Neuronal stem cell (in vitro differentiated cells): ENCODE measurements at regions not wholly inside any gene's neighbourhood (a gene's known extent, or its start where the extent isn't known, plus 50 kb on each side); places are given as distances from the start of the nearest gene placed in this dataset.

Experiments
- DNase-seq: peaks from one replicate; pipeline ENCODE4 v3.0.0-alpha.2; 2013; ENCODE audit warnings: low spot score
- H2AFZ ChIP-seq: one replicate; pipeline ENCODE4 v1.6.1; 2013; ENCODE audit warnings: mild to moderate bottlenecking, low read length, inconsistent platforms
- H2AK5ac ChIP-seq: 2 replicates; pipeline ENCODE4 v1.6.1; 2013; ENCODE audit warnings: low read depth, mild to moderate bottlenecking, inconsistent platforms, low read length, moderate library complexity, mixed read lengths
- H2BK120ac ChIP-seq: 2 replicates; pipeline ENCODE4 v1.6.1; 2013; ENCODE audit warnings: low read depth, mild to moderate bottlenecking, inconsistent platforms, low read length, moderate library complexity, mixed read lengths
- H2BK12ac ChIP-seq: one replicate; pipeline ENCODE4 v1.6.1; 2013; ENCODE audit warnings: low read length, inconsistent platforms
- H2BK15ac ChIP-seq: 2 replicates; pipeline ENCODE4 v1.6.1; 2013; ENCODE audit warnings: mild to moderate bottlenecking, low read length, inconsistent platforms, mixed read lengths
- H2BK5ac ChIP-seq: one replicate; pipeline ENCODE4 v1.6.1; 2013; ENCODE audit warnings: inconsistent platforms, mild to moderate bottlenecking, low read length, moderate library complexity
- H3K14ac ChIP-seq: one replicate; pipeline ENCODE4 v1.6.1; 2013; ENCODE audit warnings: low read length, inconsistent platforms
- H3K18ac ChIP-seq: 2 replicates; pipeline ENCODE4 v1.6.1; 2013; ENCODE audit warnings: low read length, inconsistent platforms
- H3K23ac ChIP-seq: 2 replicates; pipeline ENCODE4 v1.6.1; 2013; ENCODE audit warnings: low read depth, mild to moderate bottlenecking, mixed read lengths, low read length, inconsistent platforms; ENCODE audit not compliant: poor library complexity
- H3K27ac ChIP-seq: replicated peaks from 3 replicates; pipeline ENCODE4 v1.5.1; 2013; ENCODE audit warnings: low read length, inconsistent platforms
- H3K27me3 ChIP-seq, 3 experiments: 2 replicates each; pipeline ENCODE4 v1.6.1; 2013; ENCODE audit warnings: low read length in 3 of 3, mild to moderate bottlenecking in 2 of 3, inconsistent platforms in 1 of 3, low read depth in 1 of 3, mixed read lengths in 1 of 3, moderate library complexity in 1 of 3; ENCODE audit not compliant: control insufficient read depth in 3 of 3, insufficient read depth in 3 of 3
- H3K36me3 ChIP-seq, 2 donors: replicated peaks in 1 of 2; 2 replicates each; pipeline ENCODE4 v1.6.1; 2013; ENCODE audit warnings: low read length in 2 of 2; ENCODE audit not compliant: control insufficient read depth in 2 of 2, insufficient read depth in 2 of 2
- H3K4ac ChIP-seq: 2 replicates; pipeline ENCODE4 v1.6.1; 2013; ENCODE audit warnings: inconsistent platforms, mild to moderate bottlenecking, low read length, moderate library complexity
- H3K4me1 ChIP-seq, 2 donors: 1 replicate in 1 of 2; 2 replicates in 1 of 2; pipeline ENCODE4 v1.6.1; 2013; ENCODE audit warnings: low read length in 2 of 2, low read depth in 1 of 2; ENCODE audit not compliant: control insufficient read depth in 2 of 2, insufficient read depth in 1 of 2
- H3K4me2 ChIP-seq: one replicate; pipeline ENCODE4 v1.6.1; 2013; ENCODE audit warnings: mild to moderate bottlenecking, low read length, inconsistent platforms; ENCODE audit not compliant: insufficient read depth, poor library complexity, severe bottlenecking
- H3K4me3 ChIP-seq, 2 donors: 2 replicates each; pipeline ENCODE4 v1.5.1; 2013; ENCODE audit warnings: low read length in 2 of 2, mild to moderate bottlenecking in 2 of 2, inconsistent platforms in 1 of 2, moderate library complexity in 1 of 2
- H3K79me1 ChIP-seq: one replicate; pipeline ENCODE4 v1.6.1; 2013; ENCODE audit warnings: low read depth, mild to moderate bottlenecking, inconsistent platforms, low read length, moderate library complexity
- H3K9ac ChIP-seq: one replicate; pipeline ENCODE4 v1.6.1; 2013; ENCODE audit warnings: mild to moderate bottlenecking, low read depth, low read length, inconsistent platforms; ENCODE audit not compliant: poor library complexity
- H3K9me3 ChIP-seq, 2 donors: replicated peaks in 1 of 2; 2 replicates each; pipeline versions ENCODE3 to v1.6.1; 2013; ENCODE audit warnings: low read length in 2 of 2, mild to moderate bottlenecking in 2 of 2, inconsistent platforms in 1 of 2, low read depth in 1 of 2, mixed read lengths in 1 of 2, moderate library complexity in 1 of 2; ENCODE audit not compliant: control insufficient read depth in 2 of 2, insufficient read depth in 1 of 2
- H4K8ac ChIP-seq: one replicate; pipeline ENCODE4 v1.6.1; 2013; ENCODE audit warnings: low read depth, mild to moderate bottlenecking, inconsistent platforms, low read length, moderate library complexity
- H4K91ac ChIP-seq: one replicate; pipeline ENCODE4 v1.6.1; 2013; ENCODE audit warnings: low read length, low read depth, mild to moderate bottlenecking, inconsistent platforms; ENCODE audit not compliant: poor library complexity
- WGBS, 2 donors: extraction: QIAGEN DNeasy Blood & Tissue Kit; methylation state at CpG; one replicate each; pipeline ENCODE4 v1.1.7; 2013; ENCODE audit warnings: missing lambda C conversion rate in 2 of 2, mixed read lengths in 1 of 2; ENCODE audit not compliant: insufficient read length in 2 of 2, insufficient replicate concordance in 1 of 2; ENCODE audit errors: extremely low coverage in 2 of 2; 5-methylcytosine and 5-hydroxymethylcytosine counted together

GRCh38 chr11:88448131-88448670 lies 110.7 kb upstream of the CTSC start:
- Histone ChIP-seq H4K8ac (no peak overlapping the region), H3K27me3 (no peaks in the 10 kb centered on the region), H2AK5ac (no peak overlapping the region), H3K23ac (no peak overlapping the region), H3K18ac (no peak overlapping the region), H3K4ac (no peak overlapping the region), H3K9ac (no peak overlapping the region), H3K4me2 (no peak overlapping the region), H3K27ac (no peak overlapping the region), H3K79me1 (no peaks in the 10 kb centered on the region), H2BK5ac (no peak overlapping the region), H3K14ac (no peak overlapping the region), H3K36me3 (no peaks in the 10 kb centered on the region), H2BK120ac (no peak overlapping the region), H2BK12ac (no peak overlapping the region), H3K9me3 (no peaks in the 10 kb centered on the region), H2AFZ (no peak overlapping the region), H3K4me1 (peaks cover 0 to 3% of the 10 kb centered on the region in 2 donors), H2BK15ac (no peak overlapping the region), H4K91ac (no peak overlapping the region), H3K4me3 (no peak overlapping the region)
- no peak for DNase-seq
- WGBS, 2 donors: no CpG with 5 or more reads among the region's 9 CpGs

GRCh38 chr11:88447281-88447680 lies 109.7 kb upstream of the CTSC start:
- H3K4me2 ChIP-seq: no peak overlapping the region
- WGBS, 2 donors: no CpG with 5 or more reads among the region's 1 CpG
- no peak overlapping the region for H2BK12ac ChIP-seq
- H2BK15ac ChIP-seq: no peak overlapping the region
- no peaks in the 10 kb centered on the region for H3K79me1 ChIP-seq
- no peak overlapping the region for H3K4me3 ChIP-seq
- H3K4ac ChIP-seq: no peak overlapping the region
- no peaks in the 10 kb centered on the region for H3K9me3 ChIP-seq
- no peak overlapping the region for H3K23ac ChIP-seq
- no peak overlapping the region for H4K8ac ChIP-seq
- H4K91ac ChIP-seq: no peak overlapping the region
- no peak overlapping the region for H2AFZ ChIP-seq
- H3K36me3 ChIP-seq: no peaks in the 10 kb centered on the region
- no peak overlapping the region for H2BK120ac ChIP-seq
- H3K9ac ChIP-seq: no peak overlapping the region
- H3K14ac ChIP-seq: no peak overlapping the region
- no peak overlapping the region for H2BK5ac ChIP-seq
- H3K27me3 ChIP-seq: no peaks in the 10 kb centered on the region
- H3K4me1 ChIP-seq: peaks cover 0 to 3% of the 10 kb centered on the region in 2 donors
- H3K18ac ChIP-seq: no peak overlapping the region
- H3K27ac ChIP-seq: no peak overlapping the region
- DNase-seq: no peak
- no peak overlapping the region for H2AK5ac ChIP-seq

- H3K23ac ChIP-seq: no peak overlapping the region
- H3K9ac ChIP-seq: no peak overlapping the region
- H2BK15ac ChIP-seq: no peak overlapping the region
- no peaks in the 10 kb centered on the region for H3K79me1 ChIP-seq
- H3K36me3 ChIP-seq: no peaks in the 10 kb centered on the region
- no peak overlapping the region for H4K8ac ChIP-seq
- H4K91ac ChIP-seq: no peak overlapping the region
- H2AK5ac ChIP-seq: no peak overlapping the region
- peaks cover 0 to 2% of the 10 kb centered on the region in 2 donors for H3K4me1 ChIP-seq
- H2BK5ac ChIP-seq: no peak overlapping the region
- H3K27ac ChIP-seq: no peak overlapping the region
- H3K4me3 ChIP-seq: no peak overlapping the region
- no peak overlapping the region for H3K4me2 ChIP-seq
- no peak overlapping the region for H2BK120ac ChIP-seq
- H2AFZ ChIP-seq: no peak overlapping the region
- WGBS, 2 donors: no CpG with 5 or more reads among the region's 3 CpGs
- H2BK12ac ChIP-seq: no peak overlapping the region
- no peaks in the 10 kb centered on the region for H3K27me3 ChIP-seq
- no peak overlapping the region for H3K14ac ChIP-seq
- no peak overlapping the region for H3K18ac ChIP-seq
- H3K9me3 ChIP-seq: peaks cover 0 to 3% of the 10 kb centered on the region in 2 donors
- no peak overlapping the region for H3K4ac ChIP-seq
- DNase-seq: no peak
Observed at GRCh38 chr11:88439356-88439755, 101.8 kb upstream of the CTSC start.

GRCh38 chr11:88438721-88439120 lies 101.2 kb upstream of the CTSC start:
- H4K8ac ChIP-seq: no peak overlapping the region
- H4K91ac ChIP-seq: no peak overlapping the region
- no peak overlapping the region for H3K4me3 ChIP-seq
- no peak overlapping the region for H3K4me2 ChIP-seq
- no peak overlapping the region for H2BK120ac ChIP-seq
- H3K14ac ChIP-seq: no peak overlapping the region
- no peaks in the 10 kb centered on the region for H3K79me1 ChIP-seq
- no peak overlapping the region for H3K23ac ChIP-seq
- H3K4me1 ChIP-seq: no peaks in the 10 kb centered on the region
- H3K9me3 ChIP-seq: peaks cover 0 to 7% of the 10 kb centered on the region in 2 donors
- H2AK5ac ChIP-seq: no peak overlapping the region
- no peak overlapping the region for H2BK15ac ChIP-seq
- H3K4ac ChIP-seq: no peak overlapping the region
- no peak overlapping the region for H2BK12ac ChIP-seq
- no peak overlapping the region for H3K18ac ChIP-seq
- H2AFZ ChIP-seq: no peak overlapping the region
- H3K9ac ChIP-seq: no peak overlapping the region
- H3K27me3 ChIP-seq: no peaks in the 10 kb centered on the region
- H3K27ac ChIP-seq: no peak overlapping the region
- no peak for DNase-seq
- no peaks in the 10 kb centered on the region for H3K36me3 ChIP-seq
- H2BK5ac ChIP-seq: no peak overlapping the region
- no CpG with 5 or more reads among the region's 2 CpGs for WGBS, 2 donors
